HepG2 (cell line): ENCODE measurements at regions not wholly inside any gene's neighbourhood (a gene's known extent, or its start where the extent isn't known, plus 50 kb on each side); places are given as distances from the start of the nearest gene placed in this dataset.

Experiments used
- ATAC-seq: fragments of 200-7000 bp; cut with Tn5 transposase; 3 replicates; pipeline ENCODE4 v1.9.1; 2020; ENCODE audit warnings: mild to moderate bottlenecking, moderate library complexity
- BruUV-seq: library from RNA; stranded (reverse); fragments of 400-500 nt; replicated peaks from 2 replicates; lab custom pipeline; 2021; lab: Mats Ljungman, UMichigan
- CTCF ChIA-PET: fragments of 300-600 bp; formaldehyde crosslinking; extraction: SDS; loops from one replicate; lab custom pipeline; 2021; ENCODE audit warnings: low total read pairs, inconsistent platforms, low intra/inter-chr PET ratio; lab: Yijun Ruan, JAX
- POLR2A ChIA-PET: fragments of 350-600 bp; sonication (Branson Sonifier 250); formaldehyde crosslinking; loops from one replicate; lab custom pipeline; 2020; ENCODE audit warnings: antibody characterized with exemption, inconsistent platforms; lab: Yijun Ruan, JAX
- DNase-seq: peaks from one replicate; pipeline ENCODE4 v3.0.0-alpha.2; 2015; ENCODE audit warnings: low spot score
- FAIRE-seq: peaks from 3 replicates; lab custom pipeline; 2011; peaks lifted over from hg19 to GRCh38; lab: Jason Lieb, UNC
- H2AFZ ChIP-seq: one replicate; pipeline ENCODE4 v1.6.1; 2011; ENCODE audit warnings: low read length, inconsistent platforms
- H3K27ac ChIP-seq: fragments of 300-600 bp; 3 replicates; pipeline ENCODE4 v1.8.0; 2011; ENCODE audit warnings: mixed run types, mild to moderate bottlenecking, mixed read lengths, low read length, inconsistent platforms; ENCODE audit not compliant: insufficient read depth; ENCODE audit errors: extremely low read length
- H3K27me3 ChIP-seq, 2 experiments: fragments of 200-600 bp in 1 of 2; 2 replicates in 1 of 2; 3 replicates in 1 of 2; pipeline versions ENCODE4 v1.6.0 to v1.8.0; 2011; ENCODE audit warnings: low read length in 2 of 2, mild to moderate bottlenecking in 2 of 2, moderate library complexity in 2 of 2, inconsistent platforms in 1 of 2; ENCODE audit not compliant: insufficient read depth in 2 of 2, control insufficient read depth in 1 of 2
- H3K36me3 ChIP-seq, 2 experiments: fragments of 200-600 bp in 1 of 2; replicated peaks in 1 of 2; 2 replicates in 1 of 2; 3 replicates in 1 of 2; pipeline versions ENCODE4 v1.5.1 to v1.8.0; 2011; ENCODE audit warnings: low read length in 2 of 2, inconsistent platforms in 1 of 2; ENCODE audit not compliant: insufficient read depth in 2 of 2, control insufficient read depth in 1 of 2
- H3K4me1 ChIP-seq: 2 replicates; pipeline ENCODE4 v1.5.1; 2012; ENCODE audit warnings: low read length, inconsistent platforms; ENCODE audit not compliant: insufficient read depth
- H3K4me2 ChIP-seq: 2 replicates; pipeline ENCODE4 v1.6.0; 2011; ENCODE audit warnings: low read depth, low read length, inconsistent platforms
- H3K4me3 ChIP-seq, 3 experiments: fragments of 200-600 bp in 1 of 3; sonication (generic), shearing (Covaris generic) in 1 of 3; replicated peaks in 1 of 3; 2 replicates each; pipeline ENCODE4 v1.5.1; 2011 to 2016; ENCODE audit warnings: low read length in 3 of 3, inconsistent platforms in 2 of 3, low read depth in 2 of 3, mild to moderate bottlenecking in 2 of 3, control low read depth in 1 of 3, mixed read lengths in 1 of 3; ENCODE audit not compliant: insufficient read depth in 1 of 3
- H3K79me2 ChIP-seq: one replicate; pipeline ENCODE4 v1.6.1; 2011; ENCODE audit warnings: low read length, inconsistent platforms; ENCODE audit not compliant: insufficient read depth
- H3K9ac ChIP-seq: 2 replicates; pipeline ENCODE4 v1.6.0; 2011; ENCODE audit warnings: mild to moderate bottlenecking, low read depth, low read length, inconsistent platforms; ENCODE audit not compliant: insufficient read depth
- H3K9me3 ChIP-seq: 2 replicates; pipeline ENCODE4 v1.5.1; 2012; ENCODE audit warnings: mild to moderate bottlenecking, low read length
- H4K20me1 ChIP-seq: 2 replicates; pipeline ENCODE4 v1.6.0; 2011; ENCODE audit warnings: inconsistent platforms, mild to moderate bottlenecking, low read length, moderate library complexity; ENCODE audit not compliant: insufficient read depth
- ERF ChIP-seq: IDR thresholded peaks from 2 replicates; pipeline ENCODE4 v1.6.1; 2018; ENCODE audit warnings: missing biosample characterization, missing genetic modification reagents
- FOXJ3 ChIP-seq: sonication (generic); formaldehyde crosslinking; IDR thresholded peaks from 2 replicates; pipeline ENCODE4 v1.4.0; 2020; ENCODE audit warnings: missing genetic modification reagents, mild to moderate bottlenecking, borderline replicate concordance
- MAF1 ChIP-seq: sonication (generic); formaldehyde crosslinking; IDR thresholded peaks from 2 replicates; pipeline ENCODE4 v1.5.0; 2020; ENCODE audit warnings: missing genetic modification reagents, borderline replicate concordance
- MTERF4 ChIP-seq: sonication (generic); formaldehyde crosslinking; IDR thresholded peaks from 2 replicates; pipeline ENCODE4 v1.8.0; 2023; ENCODE audit warnings: mild to moderate bottlenecking, missing genetic modification reagents
- RARA ChIP-seq: IDR thresholded peaks from 2 replicates; pipeline ENCODE4 v1.6.1; 2016; ENCODE audit warnings: missing genetic modification reagents, missing compliant biosample characterization
- SMC3 ChIP-seq: IDR thresholded peaks from 2 replicates; pipeline ENCODE4 v1.6.1; 2011; ENCODE audit warnings: low read length, improper control_type of control experiment
- SRSF4 ChIP-seq: fragments of 200-400 bp; formaldehyde crosslinking; IDR thresholded peaks from one replicate; pipeline ENCODE4 v1.6.1; 2018; ENCODE audit warnings: mild to moderate bottlenecking, low read depth, low read length, moderate library complexity; ENCODE audit not compliant: poor library complexity, severe bottlenecking
- SUZ12 ChIP-seq: fragments of 150-350 bp; IDR thresholded peaks from 2 replicates; pipeline ENCODE4 v1.6.1; 2014; ENCODE audit warnings: low read depth, low read length
- ZBTB34 ChIP-seq: sonication (generic); formaldehyde crosslinking; IDR thresholded peaks from 2 replicates; pipeline ENCODE4 v1.8.0; 2022; ENCODE audit warnings: mild to moderate bottlenecking, missing genetic modification reagents
- ZGPAT ChIP-seq: IDR thresholded peaks from 2 replicates; pipeline ENCODE4 v1.6.1; 2016; ENCODE audit warnings: mild to moderate bottlenecking
- ZNF468 ChIP-seq: sonication (generic); formaldehyde crosslinking; IDR thresholded peaks from 2 replicates; pipeline ENCODE4 v1.8.0; 2022; ENCODE audit warnings: mild to moderate bottlenecking, moderate library complexity, missing genetic modification reagents
- ZNF484 ChIP-seq: sonication (generic); formaldehyde crosslinking; IDR thresholded peaks from 2 replicates; pipeline ENCODE4 v1.5.1; 2020; ENCODE audit warnings: mild to moderate bottlenecking, low read depth, missing genetic modification reagents, borderline replicate concordance
- ZNF564 ChIP-seq: sonication (generic); formaldehyde crosslinking; IDR thresholded peaks from 2 replicates; pipeline ENCODE4 v1.8.1; 2023; ENCODE audit warnings: mild to moderate bottlenecking, missing genetic modification reagents
- ZNF724P ChIP-seq: sonication (generic); formaldehyde crosslinking; IDR thresholded peaks from 2 replicates; pipeline ENCODE4 v1.8.0; 2022; ENCODE audit warnings: missing genetic modification reagents, borderline replicate concordance
- ZNF766 ChIP-seq: sonication (generic); formaldehyde crosslinking; IDR thresholded peaks from 2 replicates; pipeline ENCODE4 v1.5.0; 2020; ENCODE audit warnings: missing genetic modification reagents, borderline replicate concordance
- WGBS: methylation state at CpG from one replicate; pipeline ENCODE4 v1.1.6; 2017; ENCODE audit warnings: low lambda C conversion rate; 5-methylcytosine and 5-hydroxymethylcytosine counted together
- in situ Hi-C: cut with HindIII; loops from 2 replicates; pipeline ENCODE4 v1.10.0; 2017; ENCODE audit warnings: low pct_unique_long_range_greater_than_20kb; ENCODE audit not compliant: extremely low pct_ligation_motif_present
- intact Hi-C: fragments of 100-400 bp; cut with micrococcal nuclease; formaldehyde crosslinking; loops from one replicate; pipeline ENCODE4 v1.10.0; 2022; ENCODE audit not compliant: unreplicated experiment

- ChIA-PET CTCF (no interaction called here), POLR2A (no interaction called here)
- H4K20me1 ChIP-seq: no peaks in the 10 kb centered on the region
- FAIRE-seq (no peak), ATAC-seq (no peak), DNase-seq (no peak)
- H3K4me1 ChIP-seq: no peaks in the 10 kb centered on the region
- in situ Hi-C loops: no loop called here
- H3K79me2 ChIP-seq: no peaks in the 10 kb centered on the region
- no peaks in the 10 kb centered on the region for H3K27me3 ChIP-seq
- intact Hi-C loops: no loop called here
- H3K27ac ChIP-seq: no peak overlapping the region
- no peaks in the 10 kb centered on the region for H3K36me3 ChIP-seq
- no peak overlapping the region for H3K9ac ChIP-seq
- peaks cover 5% of the 10 kb centered on the region; the same call in 1 of the 2 replicates for H3K9me3 ChIP-seq
- BruUV-seq: no TSS peak
- H2AFZ ChIP-seq: no peak overlapping the region
- TF ChIP-seq ERF: no peak
- TF ChIP-seq ZNF564 (CRISPR knock-in tag): peak; percentile 98
- peak; percentile 98 for TF ChIP-seq ZNF766
- H3K4me2 ChIP-seq: no peak overlapping the region
- no peak overlapping the region for H3K4me3 ChIP-seq
- WGBS: 3% methylated on average over 3 of the region's 3 CpGs
These were observed 84.3 kb upstream of the TMPO start for GRCh38 chr12:98431089-98431488.

GRCh38 chr12:98437166-98437565 is 78.2 kb upstream of the TMPO start:
- Histone ChIP-seq H3K36me3 (no peaks in the 10 kb centered on the region), H3K27ac (no peak overlapping the region), H3K4me3 (no peak overlapping the region), H3K4me2 (no peak overlapping the region), H3K9me3 (no peaks in the 10 kb centered on the region), H3K9ac (no peak overlapping the region), H3K79me2 (no peaks in the 10 kb centered on the region), H3K4me1 (no peaks in the 10 kb centered on the region), H3K27me3 (no peaks in the 10 kb centered on the region; a peak in 1 of 5 replicates), H4K20me1 (no peaks in the 10 kb centered on the region), H2AFZ (no peak overlapping the region)
- ATAC-seq (no peak), FAIRE-seq (no peak), DNase-seq (no peak)
- in situ Hi-C loops: no loop called here
- POLR2A ChIA-PET: no interaction called here
- 81% methylated on average over 4 of the region's 4 CpGs for WGBS
- CTCF ChIA-PET: no interaction called here
- TF ChIP-seq SMC3: no peak
- no peak for TF ChIP-seq SUZ12
- no peak for TF ChIP-seq ZBTB34 (CRISPR knock-in tag)
- TF ChIP-seq ZGPAT (CRISPR knock-in tag): no peak
- TF ChIP-seq ZNF468: no peak
- no peak for TF ChIP-seq ZNF484 (CRISPR knock-in tag)
- TF ChIP-seq MAF1 (CRISPR knock-in tag): no peak
- TF ChIP-seq FOXJ3 (CRISPR knock-in tag): no peak
- no peak for TF ChIP-seq MTERF4
- TF ChIP-seq RARA (CRISPR knock-in tag): no peak
- TF ChIP-seq ZNF724P (CRISPR knock-in tag): no peak
- TF ChIP-seq SRSF4: no peak
- no TSS peak for BruUV-seq
- intact Hi-C loops: no loop called here
